GM20000 (cell line): ENCODE measurements at regions not wholly inside any gene's neighbourhood (a gene's known extent, or its start where the extent isn't known, plus 50 kb on each side); places are given as distances from the start of the nearest gene placed in this dataset.

Experiments used
- DNase-seq: peaks from one replicate; pipeline ENCODE4 v3.0.0; 2012; ENCODE audit warnings: low spot score
- TF ChIP-seq, protein P1 (sequence below): IDR thresholded peaks from 2 replicates; pipeline ENCODE4 v1.5.1; 2012; ENCODE audit warnings: mild to moderate bottlenecking, control low read depth; ENCODE audit errors: extremely low read depth, missing control alignments

DNA sequence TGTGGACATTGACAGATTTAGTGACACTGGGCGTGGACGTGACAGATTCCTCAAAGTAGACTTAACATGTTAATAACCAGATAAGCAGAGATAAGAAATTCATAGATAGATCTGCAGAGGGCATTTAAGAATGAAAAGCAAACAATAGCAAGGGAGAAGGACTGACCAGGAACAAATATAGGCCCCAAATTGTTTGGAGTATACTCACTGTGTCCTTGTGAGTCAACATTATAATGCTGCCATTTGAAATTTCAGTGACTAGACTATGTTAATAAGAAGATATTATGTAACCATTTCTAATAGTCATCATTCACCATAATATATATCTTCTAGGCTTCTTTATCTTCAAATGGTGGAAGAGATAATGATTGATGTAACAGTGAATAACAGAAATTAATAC is 78.1 kb upstream of the SLC38A11 start:
- TF ChIP-seq, protein P1, sequence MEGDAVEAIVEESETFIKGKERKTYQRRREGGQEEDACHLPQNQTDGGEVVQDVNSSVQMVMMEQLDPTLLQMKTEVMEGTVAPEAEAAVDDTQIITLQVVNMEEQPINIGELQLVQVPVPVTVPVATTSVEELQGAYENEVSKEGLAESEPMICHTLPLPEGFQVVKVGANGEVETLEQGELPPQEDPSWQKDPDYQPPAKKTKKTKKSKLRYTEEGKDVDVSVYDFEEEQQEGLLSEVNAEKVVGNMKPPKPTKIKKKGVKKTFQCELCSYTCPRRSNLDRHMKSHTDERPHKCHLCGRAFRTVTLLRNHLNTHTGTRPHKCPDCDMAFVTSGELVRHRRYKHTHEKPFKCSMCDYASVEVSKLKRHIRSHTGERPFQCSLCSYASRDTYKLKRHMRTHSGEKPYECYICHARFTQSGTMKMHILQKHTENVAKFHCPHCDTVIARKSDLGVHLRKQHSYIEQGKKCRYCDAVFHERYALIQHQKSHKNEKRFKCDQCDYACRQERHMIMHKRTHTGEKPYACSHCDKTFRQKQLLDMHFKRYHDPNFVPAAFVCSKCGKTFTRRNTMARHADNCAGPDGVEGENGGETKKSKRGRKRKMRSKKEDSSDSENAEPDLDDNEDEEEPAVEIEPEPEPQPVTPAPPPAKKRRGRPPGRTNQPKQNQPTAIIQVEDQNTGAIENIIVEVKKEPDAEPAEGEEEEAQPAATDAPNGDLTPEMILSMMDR = no peak

DNA sequence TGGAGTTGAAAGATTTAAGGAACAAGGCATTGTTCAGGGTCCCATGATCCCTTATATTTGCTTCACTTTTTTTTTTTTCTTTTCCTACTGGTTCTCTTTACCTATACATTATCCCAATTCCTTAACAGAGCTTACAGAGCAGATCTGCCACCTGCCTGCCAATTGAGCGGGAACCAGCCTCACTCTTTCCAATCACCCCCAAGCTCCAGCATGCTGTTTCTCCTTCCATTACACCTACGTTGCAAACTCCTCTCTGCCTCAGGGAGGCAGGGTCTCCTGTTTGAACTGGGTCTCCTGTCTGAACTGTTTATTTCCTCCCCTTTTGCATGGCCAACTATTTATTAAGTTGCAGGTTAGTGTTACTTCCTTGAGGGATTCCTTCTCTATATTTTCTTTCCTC is 77.2 kb upstream of the SLC38A11 start:
- no peak for DNase-seq
- TF ChIP-seq, protein P1 = no peak

More for the DNA sequence above, 78.1 kb upstream of the SLC38A11 start:
- DNase-seq = no peak

DNA sequence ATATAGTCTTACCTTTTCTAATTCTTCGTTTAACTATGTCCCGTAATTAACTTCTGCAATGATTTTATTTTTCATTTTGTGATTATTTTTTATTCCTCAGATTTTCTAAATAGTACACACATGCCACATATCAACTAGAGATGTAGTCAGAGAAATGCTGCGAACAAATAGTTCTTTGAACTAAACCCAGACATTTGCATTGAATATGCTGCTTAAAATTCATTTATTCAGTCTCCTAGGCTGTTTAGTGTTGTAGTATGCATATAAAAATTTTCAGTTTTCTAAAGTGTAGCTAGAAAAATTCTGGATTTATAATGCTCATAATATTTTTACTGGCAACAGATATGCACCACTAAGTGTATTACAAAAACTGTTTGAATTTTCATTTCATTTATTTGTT is 68.9 kb upstream of the SLC38A11 start:
- DNase-seq = no peak
- TF ChIP-seq, protein P1 = no peak

DNA sequence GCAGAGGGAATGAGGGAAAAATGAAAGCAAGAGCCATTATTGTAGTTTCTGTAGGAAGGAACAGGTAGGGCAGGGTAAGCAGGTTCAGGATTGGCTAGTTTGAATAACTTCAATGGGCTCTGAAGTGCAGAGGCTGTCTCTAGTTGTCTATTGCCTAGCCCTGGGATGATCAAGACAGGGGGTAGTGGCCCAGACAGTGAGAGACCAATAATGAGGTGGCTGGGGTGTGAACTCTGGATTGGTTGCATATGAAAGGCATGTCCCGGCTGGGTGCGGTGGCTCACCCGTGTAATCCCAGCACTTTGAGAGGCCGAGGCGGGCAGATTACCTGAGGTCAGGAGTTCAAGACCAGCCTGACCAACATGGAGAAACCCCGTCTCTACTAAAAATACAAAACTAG is 67.5 kb upstream of the SLC38A11 start:
- DNase-seq = no peak

DNA sequence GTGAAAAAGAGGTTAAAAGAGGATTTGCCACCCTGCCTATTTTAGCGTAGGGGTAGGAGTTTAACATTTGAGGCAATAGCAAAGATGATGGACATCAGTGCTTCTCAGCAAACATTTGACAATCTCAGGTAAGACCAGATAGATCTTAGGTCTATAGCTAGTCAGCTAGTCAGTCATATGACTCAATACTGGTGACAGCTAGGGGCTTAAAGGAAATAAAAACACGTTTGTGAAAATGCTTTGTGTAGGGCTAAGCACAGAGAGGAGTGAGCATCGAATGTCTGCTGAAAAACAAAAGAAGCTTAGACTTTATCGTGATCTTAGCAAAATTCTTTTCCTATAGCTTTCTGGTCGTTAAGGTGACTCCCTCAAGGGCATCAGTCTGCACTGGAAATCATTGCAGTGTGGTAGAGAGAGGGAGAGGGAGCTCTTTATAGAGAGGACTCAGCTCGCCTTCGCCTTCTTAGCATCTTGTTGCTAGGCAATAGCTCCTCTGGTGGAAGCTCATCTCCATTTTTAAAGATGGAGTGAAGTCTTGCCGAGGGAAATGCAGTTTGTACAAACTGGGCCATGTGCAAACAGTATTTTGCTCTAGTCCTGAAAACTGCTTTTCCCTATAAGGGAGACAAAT is 62.8 kb upstream of the SLC38A11 start:
- no peak for DNase-seq
- TF ChIP-seq, protein P1 = no peak

More for the DNA sequence above, 67.5 kb upstream of the SLC38A11 start:
- TF ChIP-seq, protein P1 = no peak

DNA sequence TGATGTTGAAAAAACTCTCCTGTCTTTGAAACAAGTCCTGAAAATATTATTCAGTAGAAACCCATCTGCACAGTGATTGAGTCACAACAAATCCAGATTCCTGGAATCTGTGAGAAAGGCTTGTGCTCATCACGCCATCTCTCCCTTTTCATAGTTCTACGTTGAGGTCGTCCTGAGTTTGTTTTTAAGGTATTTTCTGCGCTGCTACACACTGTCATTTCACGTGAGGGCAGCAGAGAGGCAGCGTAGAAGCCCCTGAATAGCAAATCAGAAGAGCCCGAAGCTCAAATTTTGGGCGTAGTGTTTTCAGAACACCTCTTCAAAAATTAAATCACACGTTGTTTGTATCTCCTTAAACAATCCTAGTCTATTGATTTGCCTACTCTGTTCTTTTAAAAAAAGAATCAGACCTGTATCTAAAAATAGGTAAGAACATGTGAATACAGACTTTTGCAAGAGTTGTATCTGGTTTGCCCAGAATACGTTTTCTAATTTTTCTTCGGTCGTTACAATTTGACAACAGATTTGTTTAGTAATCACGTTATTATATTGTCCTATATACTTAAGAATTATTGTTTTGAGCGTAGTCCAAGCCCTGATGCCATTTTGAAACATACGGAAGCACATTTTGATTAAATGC is 61.6 kb upstream of the SLC38A11 start:
- TF ChIP-seq, protein P1 = peak; percentile 47

DNA sequence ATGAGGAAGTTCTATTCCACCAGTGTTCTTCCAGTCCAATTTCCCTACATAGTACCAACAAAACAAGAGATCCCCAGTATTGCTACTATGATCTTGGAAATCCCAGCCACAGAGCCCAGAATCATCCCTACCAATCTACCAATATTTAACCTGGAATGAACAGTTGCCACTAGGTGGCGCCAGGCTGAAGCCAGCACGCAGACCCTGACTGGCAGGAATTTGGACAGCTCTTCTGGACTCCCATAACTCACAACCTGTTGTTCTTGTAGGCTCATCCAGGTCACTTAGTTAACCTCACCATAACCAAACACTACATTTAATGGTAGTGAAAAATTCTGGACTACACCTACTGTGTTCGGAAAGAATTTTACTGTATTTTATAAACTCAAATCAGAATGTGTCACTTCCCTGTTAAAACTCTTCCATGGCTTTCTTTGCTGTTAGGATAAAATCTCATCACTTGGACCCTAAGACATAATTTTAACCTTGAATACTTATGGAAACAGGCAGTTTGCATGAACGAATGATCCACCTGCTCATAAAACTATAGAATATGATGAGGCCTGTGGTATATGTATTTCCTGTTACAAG is 59.8 kb upstream of the SLC38A11 start:
- peak; percentile 59 for DNase-seq
- TF ChIP-seq, protein P1 = peak; percentile 86

More for the DNA sequence above, 61.6 kb upstream of the SLC38A11 start:
- peak; percentile 16 for DNase-seq
